ENCODE measurements at regions not wholly inside any gene's neighbourhood (a gene's known extent, or its start where the extent isn't known, plus 50 kb on each side); places are given as distances from the start of the nearest gene placed in this dataset.

DNA sequence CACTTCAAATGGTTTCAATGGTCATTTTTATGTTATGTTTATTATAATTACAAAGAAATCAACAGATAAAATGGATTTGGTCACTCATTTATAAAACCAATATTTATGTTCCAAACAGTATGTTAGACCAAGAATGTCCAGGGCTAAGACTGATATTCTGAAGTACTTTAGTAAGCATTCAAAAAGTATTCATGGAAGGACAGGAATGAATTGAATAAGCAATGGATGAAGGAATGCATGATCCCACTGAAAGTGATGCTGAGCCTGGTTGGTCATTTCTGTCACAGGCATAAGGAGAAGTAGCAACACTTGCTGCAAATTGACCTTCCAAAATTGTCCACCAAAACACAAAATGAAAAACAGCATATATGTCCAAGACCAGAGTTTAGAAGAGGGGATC lies 189.0 kb upstream of the CELF2 start:
- TF ChIP-seq, protein P1, sequence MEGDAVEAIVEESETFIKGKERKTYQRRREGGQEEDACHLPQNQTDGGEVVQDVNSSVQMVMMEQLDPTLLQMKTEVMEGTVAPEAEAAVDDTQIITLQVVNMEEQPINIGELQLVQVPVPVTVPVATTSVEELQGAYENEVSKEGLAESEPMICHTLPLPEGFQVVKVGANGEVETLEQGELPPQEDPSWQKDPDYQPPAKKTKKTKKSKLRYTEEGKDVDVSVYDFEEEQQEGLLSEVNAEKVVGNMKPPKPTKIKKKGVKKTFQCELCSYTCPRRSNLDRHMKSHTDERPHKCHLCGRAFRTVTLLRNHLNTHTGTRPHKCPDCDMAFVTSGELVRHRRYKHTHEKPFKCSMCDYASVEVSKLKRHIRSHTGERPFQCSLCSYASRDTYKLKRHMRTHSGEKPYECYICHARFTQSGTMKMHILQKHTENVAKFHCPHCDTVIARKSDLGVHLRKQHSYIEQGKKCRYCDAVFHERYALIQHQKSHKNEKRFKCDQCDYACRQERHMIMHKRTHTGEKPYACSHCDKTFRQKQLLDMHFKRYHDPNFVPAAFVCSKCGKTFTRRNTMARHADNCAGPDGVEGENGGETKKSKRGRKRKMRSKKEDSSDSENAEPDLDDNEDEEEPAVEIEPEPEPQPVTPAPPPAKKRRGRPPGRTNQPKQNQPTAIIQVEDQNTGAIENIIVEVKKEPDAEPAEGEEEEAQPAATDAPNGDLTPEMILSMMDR (IDR thresholded peaks at IDR 0.05; ENCODE audit: low read depth, low read length, poor library complexity, severe bottlenecking): no peak
- TF ChIP-seq EZH2phosphoT487 (IDR thresholded peaks at IDR 0.05; ENCODE audit: borderline replicate concordance, low read length): no peak

Measured in DOHH2 (cell line).